Thoracic aorta (tissue), 2 donors: ENCODE measurements at regions not wholly inside any gene's neighbourhood (a gene's known extent, or its start where the extent isn't known, plus 50 kb on each side); places are given as distances from the start of the nearest gene placed in this dataset.

ENCODE experiments used
- ATAC-seq: fragments of 150-250 bp; one replicate; pipeline ENCODE4 v1.8.0; 2017; ENCODE audit warnings: low read depth; ENCODE audit not compliant: insufficient number of reproducible peaks, low FRiP score
- DNase-seq: peaks from one replicate; pipeline ENCODE4 v3.0.0-alpha.2; 2020; ENCODE audit warnings: low spot score
- H3K27ac ChIP-seq, 2 donors: fragments of 200-600 bp; sonication (generic); 1 replicate in 1 of 2; 2 replicates in 1 of 2; pipeline ENCODE4 v1.5.1; 2016; ENCODE audit warnings: mild to moderate bottlenecking in 2 of 2, moderate library complexity in 2 of 2
- H3K27me3 ChIP-seq: fragments of 200-600 bp; sonication (generic); replicated peaks from 2 replicates; pipeline ENCODE4 v1.6.0; 2016; ENCODE audit warnings: mild to moderate bottlenecking; ENCODE audit not compliant: insufficient read depth
- H3K36me3 ChIP-seq: fragments of 200-600 bp; sonication (generic); one replicate; pipeline ENCODE4 v1.5.1; 2016
- H3K4me1 ChIP-seq, 2 donors: fragments of 200-600 bp; sonication (generic); 1 replicate in 1 of 2; 2 replicates in 1 of 2; pipeline versions ENCODE4 v1.5.1 to v1.6.0; 2016; ENCODE audit warnings: low read depth in 2 of 2, mild to moderate bottlenecking in 1 of 2; ENCODE audit not compliant: control insufficient read depth in 1 of 2
- H3K4me3 ChIP-seq: fragments of 200-600 bp; sonication (generic); 2 replicates; pipeline ENCODE4 v1.5.1; 2016; ENCODE audit warnings: mild to moderate bottlenecking
- H3K9me3 ChIP-seq: fragments of 200-600 bp; sonication (generic); 2 replicates; pipeline ENCODE4 v1.5.1; 2016
- TF ChIP-seq, protein P1 (sequence below): fragments of 200-600 bp; sonication (generic); IDR thresholded peaks from one replicate; pipeline ENCODE4 v1.5.1; 2019; ENCODE audit warnings: antibody characterized with exemption

DNA sequence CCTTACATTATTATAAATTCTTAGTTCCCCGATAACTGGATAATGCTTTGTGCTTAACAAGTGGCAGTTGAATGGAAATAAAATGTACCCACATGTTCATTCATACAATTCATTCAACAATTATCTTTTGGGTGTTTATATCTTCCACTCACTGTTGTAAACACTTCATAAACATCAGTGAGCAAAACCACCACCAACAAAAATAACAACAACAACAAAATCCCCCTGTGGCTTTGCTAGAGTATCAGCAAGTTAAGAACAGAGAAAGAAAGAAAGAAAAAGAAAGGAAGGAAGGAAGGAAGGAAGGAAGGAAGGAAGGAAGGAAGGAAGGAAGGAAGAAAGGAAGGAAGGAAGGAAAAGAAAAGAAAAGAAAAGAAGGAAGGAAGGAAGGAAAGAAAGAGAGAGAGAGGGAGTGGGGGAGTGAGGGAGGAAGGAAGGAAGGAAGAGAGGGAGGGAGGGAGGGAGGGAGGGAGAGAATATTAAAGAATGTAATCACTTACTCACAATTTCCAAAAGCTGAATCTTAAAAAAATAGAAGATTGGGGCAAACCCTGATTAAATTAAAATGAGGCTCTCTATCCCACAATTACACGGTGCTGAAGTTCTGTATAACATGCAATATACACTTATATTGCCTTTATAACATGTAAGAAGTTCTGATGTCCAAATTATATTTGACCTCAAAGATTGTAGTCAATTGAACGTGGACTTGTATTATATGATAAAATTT is 2238.8 kb downstream of the LRRC4C start:
- no peak for ATAC-seq
- H3K4me3 ChIP-seq, result no peak overlapping the region
- TF ChIP-seq, protein P1, sequence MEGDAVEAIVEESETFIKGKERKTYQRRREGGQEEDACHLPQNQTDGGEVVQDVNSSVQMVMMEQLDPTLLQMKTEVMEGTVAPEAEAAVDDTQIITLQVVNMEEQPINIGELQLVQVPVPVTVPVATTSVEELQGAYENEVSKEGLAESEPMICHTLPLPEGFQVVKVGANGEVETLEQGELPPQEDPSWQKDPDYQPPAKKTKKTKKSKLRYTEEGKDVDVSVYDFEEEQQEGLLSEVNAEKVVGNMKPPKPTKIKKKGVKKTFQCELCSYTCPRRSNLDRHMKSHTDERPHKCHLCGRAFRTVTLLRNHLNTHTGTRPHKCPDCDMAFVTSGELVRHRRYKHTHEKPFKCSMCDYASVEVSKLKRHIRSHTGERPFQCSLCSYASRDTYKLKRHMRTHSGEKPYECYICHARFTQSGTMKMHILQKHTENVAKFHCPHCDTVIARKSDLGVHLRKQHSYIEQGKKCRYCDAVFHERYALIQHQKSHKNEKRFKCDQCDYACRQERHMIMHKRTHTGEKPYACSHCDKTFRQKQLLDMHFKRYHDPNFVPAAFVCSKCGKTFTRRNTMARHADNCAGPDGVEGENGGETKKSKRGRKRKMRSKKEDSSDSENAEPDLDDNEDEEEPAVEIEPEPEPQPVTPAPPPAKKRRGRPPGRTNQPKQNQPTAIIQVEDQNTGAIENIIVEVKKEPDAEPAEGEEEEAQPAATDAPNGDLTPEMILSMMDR, result no peak
- no peaks in the 10 kb centered on the region for H3K27me3 ChIP-seq
- H3K4me1 ChIP-seq, result no peaks in the 10 kb centered on the region
- H3K27ac ChIP-seq, result no peak overlapping the region
- no peaks in the 10 kb centered on the region for H3K9me3 ChIP-seq
- DNase-seq, result no peak
- no peaks in the 10 kb centered on the region for H3K36me3 ChIP-seq

DNA sequence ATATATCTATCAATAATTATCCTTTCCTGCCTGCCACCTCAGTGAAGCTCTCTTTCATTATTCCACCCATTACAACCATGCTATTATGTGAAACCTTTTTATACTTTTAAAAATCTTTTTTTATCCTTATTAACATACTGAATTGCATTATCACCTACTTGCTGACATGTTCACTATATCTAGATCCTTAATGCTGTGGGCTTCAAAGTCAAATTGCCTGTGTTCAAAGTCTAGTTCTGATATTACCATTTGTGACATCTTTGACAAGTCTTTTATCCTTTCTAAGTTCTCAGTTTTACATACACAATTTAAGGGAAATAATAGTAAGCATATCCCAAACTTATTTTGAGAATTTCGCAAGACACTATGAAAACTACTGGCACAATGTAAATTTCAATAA is 2239.4 kb downstream of the LRRC4C start:
- Histone ChIP-seq H3K4me1 (no peaks in the 10 kb centered on the region), H3K27ac (no peak overlapping the region), H3K27me3 (no peaks in the 10 kb centered on the region), H3K9me3 (no peaks in the 10 kb centered on the region), H3K36me3 (no peaks in the 10 kb centered on the region), H3K4me3 (no peak overlapping the region)
- ATAC-seq, result no peak
- no peak for DNase-seq
- TF ChIP-seq, protein P1, result no peak

DNA sequence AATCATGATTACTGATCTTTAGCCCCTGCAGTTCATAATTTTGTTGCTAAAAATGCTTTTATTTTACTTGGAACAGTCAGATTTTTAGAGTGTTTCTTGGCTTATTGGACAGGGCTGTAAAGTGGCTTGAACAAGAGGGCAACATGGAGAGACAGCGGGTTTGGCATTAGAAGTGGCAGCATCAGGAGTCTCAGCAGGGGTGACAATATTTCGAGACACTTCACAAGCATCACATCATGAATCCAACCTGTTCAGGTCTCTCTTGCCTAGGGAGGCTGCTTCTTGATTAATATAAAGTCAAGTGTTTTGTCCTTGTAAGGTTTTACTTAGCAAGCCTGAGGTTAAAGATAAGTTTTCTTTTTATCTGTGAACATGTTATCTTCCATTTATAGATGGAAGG is 2249.5 kb downstream of the LRRC4C start:
- peaks cover 0 to 10% of the 10 kb centered on the region in 2 donors for H3K4me1 ChIP-seq
- ATAC-seq (no peak), DNase-seq (no peak)
- H3K27me3 ChIP-seq, result no peaks in the 10 kb centered on the region
- H3K9me3 ChIP-seq, result no peaks in the 10 kb centered on the region
- TF ChIP-seq, protein P1, result no peak
- H3K4me3 ChIP-seq, result no peak overlapping the region
- no peak overlapping the region for H3K27ac ChIP-seq
- H3K36me3 ChIP-seq, result no peaks in the 10 kb centered on the region

DNA sequence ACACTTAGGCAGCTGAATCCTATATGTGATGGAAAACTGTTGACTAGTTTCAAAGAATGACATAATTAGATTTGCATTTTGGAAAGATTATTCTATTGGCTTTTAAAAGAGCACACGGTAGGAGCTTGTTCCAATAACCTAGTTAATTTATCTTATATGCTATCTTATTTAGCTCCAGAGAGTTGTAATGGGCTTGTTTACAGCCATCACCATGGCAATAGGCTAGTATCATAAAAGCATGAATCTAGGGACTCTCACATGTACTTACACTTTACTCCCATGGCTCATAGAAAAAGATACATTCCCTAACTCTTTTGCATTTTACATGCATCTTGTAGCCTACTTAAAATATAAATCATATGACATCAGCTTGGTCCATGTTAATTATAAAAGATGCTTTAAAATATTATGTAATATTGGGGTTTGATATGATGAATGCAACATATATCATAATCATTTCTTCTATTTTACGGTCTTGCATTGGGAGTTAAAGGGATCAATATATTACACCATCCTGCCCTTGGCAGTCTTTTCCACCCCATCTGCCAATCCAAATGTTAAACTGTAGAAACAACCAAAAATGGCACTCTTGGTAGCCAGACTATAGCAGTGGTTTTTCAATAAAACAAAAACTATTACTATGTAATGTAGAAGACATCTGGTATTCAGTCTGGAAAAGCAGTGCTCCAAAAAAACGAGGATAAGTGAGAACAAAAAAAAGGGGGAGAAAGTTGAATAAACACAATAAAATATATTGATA is 2254.0 kb downstream of the LRRC4C start:
- no peaks in the 10 kb centered on the region for H3K9me3 ChIP-seq
- no peak overlapping the region for H3K27ac ChIP-seq
- no peak for DNase-seq
- H3K4me1 ChIP-seq, result peaks cover 0 to 6% of the 10 kb centered on the region in 2 donors
- H3K27me3 ChIP-seq, result no peaks in the 10 kb centered on the region
- H3K36me3 ChIP-seq, result no peaks in the 10 kb centered on the region
- no peak for ATAC-seq
- TF ChIP-seq, protein P1, result no peak
- H3K4me3 ChIP-seq, result no peak overlapping the region

DNA sequence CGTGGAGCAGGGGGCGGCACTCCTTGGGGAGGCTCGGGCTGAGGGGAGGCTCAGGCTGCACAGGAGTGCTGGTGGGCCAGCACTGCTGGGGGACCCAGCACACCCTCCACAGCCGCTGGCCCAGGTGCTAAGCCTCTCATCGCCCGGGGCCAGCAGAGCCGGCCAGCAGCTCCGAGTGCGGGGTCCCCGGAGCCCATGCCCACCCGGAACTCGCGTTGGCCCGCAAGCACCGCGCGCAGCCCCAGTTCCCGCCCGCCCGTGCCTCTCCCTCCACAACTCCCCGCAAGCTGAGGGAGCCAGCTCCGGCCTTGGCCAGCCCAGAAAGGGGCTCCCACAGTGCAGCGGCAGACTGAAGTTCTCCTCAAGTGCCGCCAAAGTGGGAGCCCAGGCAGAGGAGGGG is 2266.8 kb downstream of the LRRC4C start:
- Histone ChIP-seq H3K36me3 (no peaks in the 10 kb centered on the region), H3K27ac (no peak overlapping the region), H3K9me3 (no peaks in the 10 kb centered on the region), H3K4me1 (no peaks in the 10 kb centered on the region), H3K27me3 (no peaks in the 10 kb centered on the region), H3K4me3 (no peak overlapping the region)
- DNase-seq, result no peak
- ATAC-seq, result no peak
- TF ChIP-seq, protein P1, result no peak
